ENCODE measurements at regions not wholly inside any gene's neighbourhood (a gene's known extent, or its start where the extent isn't known, plus 50 kb on each side); places are given as distances from the start of the nearest gene placed in this dataset.

DNA sequence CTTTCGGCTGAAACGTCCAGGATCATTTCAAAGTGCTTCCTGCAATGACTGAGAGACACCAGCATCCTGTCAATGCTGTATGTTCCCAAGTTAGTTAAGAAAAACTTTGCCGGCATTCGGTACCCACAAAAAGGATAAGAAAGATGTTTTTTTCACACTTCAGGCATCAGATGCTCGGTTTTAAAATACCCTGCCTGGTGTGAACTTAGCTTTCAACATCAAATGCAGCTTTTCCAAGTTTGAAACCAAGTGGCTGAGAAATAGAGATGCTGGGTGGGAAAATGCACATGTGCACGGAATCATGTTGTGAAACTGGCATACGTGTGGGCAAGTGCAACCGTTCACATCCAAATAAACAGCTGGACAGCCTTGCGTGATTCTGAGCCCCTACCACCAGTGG lies 254.9 kb upstream of the IGF1R start:
- no peak for TF ChIP-seq CTCF (IDR thresholded peaks at IDR 0.05; ENCODE audit: low read depth, low read length)
- TF ChIP-seq EZH2phosphoT487 (IDR thresholded peaks at IDR 0.05; ENCODE audit: low read depth), result no peak

Measured in OCI-LY3 (cell line).